ENCODE measurements at regions not wholly inside any gene's neighbourhood (a gene's known extent, or its start where the extent isn't known, plus 50 kb on each side); places are given as distances from the start of the nearest gene placed in this dataset.

DNA sequence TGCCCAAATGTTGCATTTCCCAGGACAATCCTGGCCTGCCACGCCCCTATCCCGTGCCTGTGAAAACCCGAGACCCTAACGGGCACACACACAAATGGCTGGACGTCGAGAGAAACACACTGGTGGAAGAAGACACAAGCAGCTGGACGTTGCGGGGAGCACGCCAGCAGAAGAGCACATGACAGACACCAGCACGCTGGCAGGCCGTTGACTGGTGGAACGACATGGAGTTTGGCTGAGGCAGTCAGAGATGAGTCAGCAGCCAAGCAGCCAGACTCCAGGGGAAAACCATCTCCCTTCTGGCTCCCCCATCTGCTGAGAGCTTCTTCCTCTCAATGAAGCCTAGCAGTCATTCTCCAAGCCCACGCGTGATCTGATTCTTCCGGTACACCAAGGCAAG, 606.7 kb upstream of the LRRC4C start:
- H3K4me1 Mint-ChIP-seq: no peaks in the 10 kb centered on the region
- no peak overlapping the region for H3K27ac Mint-ChIP-seq
- no peaks in the 10 kb centered on the region for H3K9me3 Mint-ChIP-seq
- no peak for DNase-seq
- H3K36me3 Mint-ChIP-seq (ENCODE audit: low read depth): no peaks in the 10 kb centered on the region
- H3K27me3 Mint-ChIP-seq (ENCODE audit: low read depth, poor library complexity): peaks cover 3% of the 10 kb centered on the region
- TF ChIP-seq, protein P1, sequence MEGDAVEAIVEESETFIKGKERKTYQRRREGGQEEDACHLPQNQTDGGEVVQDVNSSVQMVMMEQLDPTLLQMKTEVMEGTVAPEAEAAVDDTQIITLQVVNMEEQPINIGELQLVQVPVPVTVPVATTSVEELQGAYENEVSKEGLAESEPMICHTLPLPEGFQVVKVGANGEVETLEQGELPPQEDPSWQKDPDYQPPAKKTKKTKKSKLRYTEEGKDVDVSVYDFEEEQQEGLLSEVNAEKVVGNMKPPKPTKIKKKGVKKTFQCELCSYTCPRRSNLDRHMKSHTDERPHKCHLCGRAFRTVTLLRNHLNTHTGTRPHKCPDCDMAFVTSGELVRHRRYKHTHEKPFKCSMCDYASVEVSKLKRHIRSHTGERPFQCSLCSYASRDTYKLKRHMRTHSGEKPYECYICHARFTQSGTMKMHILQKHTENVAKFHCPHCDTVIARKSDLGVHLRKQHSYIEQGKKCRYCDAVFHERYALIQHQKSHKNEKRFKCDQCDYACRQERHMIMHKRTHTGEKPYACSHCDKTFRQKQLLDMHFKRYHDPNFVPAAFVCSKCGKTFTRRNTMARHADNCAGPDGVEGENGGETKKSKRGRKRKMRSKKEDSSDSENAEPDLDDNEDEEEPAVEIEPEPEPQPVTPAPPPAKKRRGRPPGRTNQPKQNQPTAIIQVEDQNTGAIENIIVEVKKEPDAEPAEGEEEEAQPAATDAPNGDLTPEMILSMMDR (IDR thresholded peaks at IDR 0.05): no peak
- no peak overlapping the region for H3K4me3 Mint-ChIP-seq

DNA sequence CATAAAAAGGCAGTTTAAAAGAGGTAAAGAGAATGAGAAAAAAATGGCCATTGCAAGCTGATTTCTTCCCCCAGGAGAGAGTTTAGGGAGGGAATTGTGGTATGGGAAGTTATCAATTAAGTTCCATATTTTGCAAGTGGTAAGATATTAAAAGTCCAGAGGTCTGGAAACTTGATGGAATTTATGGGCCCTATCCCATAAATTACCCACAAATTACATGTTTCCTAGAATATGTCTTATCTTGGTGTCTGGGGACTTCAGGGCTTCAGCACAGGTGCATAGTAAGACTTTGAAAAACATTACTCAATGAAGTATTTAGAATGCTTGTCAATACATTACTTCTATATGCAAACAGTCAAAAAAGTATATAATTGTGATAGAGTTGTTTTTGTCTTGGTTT, 614.9 kb upstream of the LRRC4C start:
- H3K9me3 Mint-ChIP-seq: no peaks in the 10 kb centered on the region
- TF ChIP-seq, protein P1 (IDR thresholded peaks at IDR 0.05): no peak
- no peaks in the 10 kb centered on the region for H3K36me3 Mint-ChIP-seq (ENCODE audit: low read depth)
- H3K27ac Mint-ChIP-seq: no peak overlapping the region
- no peaks in the 10 kb centered on the region for H3K27me3 Mint-ChIP-seq (ENCODE audit: low read depth, poor library complexity)
- no peak overlapping the region for H3K4me3 Mint-ChIP-seq
- DNase-seq: no peak
- H3K4me1 Mint-ChIP-seq: no peaks in the 10 kb centered on the region

DNA sequence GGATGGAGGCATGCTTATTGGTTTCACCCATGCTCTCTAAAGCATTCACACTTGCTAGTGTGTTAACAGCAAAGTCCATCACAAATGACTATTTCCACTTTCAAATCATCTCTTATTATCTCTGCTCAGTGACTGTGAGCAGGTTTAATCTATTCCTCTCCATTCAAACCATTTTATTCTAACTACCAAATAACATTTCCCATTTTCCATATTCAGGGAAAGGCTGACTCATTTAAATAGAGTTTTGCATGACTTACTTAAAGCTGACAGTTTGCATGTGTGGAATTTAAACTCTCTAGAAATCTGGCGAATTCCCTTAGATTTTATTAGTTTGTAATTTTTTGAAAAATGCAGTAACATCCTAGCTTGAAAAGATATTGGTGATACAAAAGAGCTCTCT, 615.7 kb upstream of the LRRC4C start:
- DNase-seq: no peak
- TF ChIP-seq, protein P1 (IDR thresholded peaks at IDR 0.05): no peak
- Mint-ChIP-seq H3K36me3 (ENCODE audit: low read depth) (no peaks in the 10 kb centered on the region), H3K4me3 (no peak overlapping the region), H3K27me3 (ENCODE audit: low read depth, poor library complexity) (no peaks in the 10 kb centered on the region), H3K4me1 (no peaks in the 10 kb centered on the region), H3K27ac (no peak overlapping the region), H3K9me3 (no peaks in the 10 kb centered on the region)

DNA sequence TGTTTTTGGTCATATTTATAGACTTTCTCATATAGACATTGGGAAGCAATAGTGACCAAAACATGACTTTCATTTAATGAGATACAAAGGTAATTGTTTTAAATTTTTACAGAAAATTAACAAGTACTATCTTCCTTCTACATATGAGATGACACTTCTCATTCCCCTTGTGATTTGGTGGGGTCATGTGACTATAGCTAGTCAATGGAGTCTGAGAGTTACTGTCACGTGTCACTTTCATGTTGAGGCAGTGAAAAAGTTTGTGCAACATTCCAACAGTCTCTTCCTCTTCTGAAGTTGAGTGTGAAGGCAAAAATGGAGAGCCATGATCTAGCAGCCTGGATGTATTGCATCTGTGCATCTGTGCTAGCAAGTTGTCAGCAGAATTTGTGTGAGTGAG, 618.3 kb upstream of the LRRC4C start:
- Mint-ChIP-seq H3K4me3 (no peak overlapping the region), H3K36me3 (ENCODE audit: low read depth) (no peaks in the 10 kb centered on the region), H3K4me1 (no peaks in the 10 kb centered on the region), H3K9me3 (no peaks in the 10 kb centered on the region), H3K27me3 (ENCODE audit: low read depth, poor library complexity) (no peaks in the 10 kb centered on the region), H3K27ac (no peak overlapping the region)
- TF ChIP-seq, protein P1 (IDR thresholded peaks at IDR 0.05): no peak
- no peak for DNase-seq

DNA sequence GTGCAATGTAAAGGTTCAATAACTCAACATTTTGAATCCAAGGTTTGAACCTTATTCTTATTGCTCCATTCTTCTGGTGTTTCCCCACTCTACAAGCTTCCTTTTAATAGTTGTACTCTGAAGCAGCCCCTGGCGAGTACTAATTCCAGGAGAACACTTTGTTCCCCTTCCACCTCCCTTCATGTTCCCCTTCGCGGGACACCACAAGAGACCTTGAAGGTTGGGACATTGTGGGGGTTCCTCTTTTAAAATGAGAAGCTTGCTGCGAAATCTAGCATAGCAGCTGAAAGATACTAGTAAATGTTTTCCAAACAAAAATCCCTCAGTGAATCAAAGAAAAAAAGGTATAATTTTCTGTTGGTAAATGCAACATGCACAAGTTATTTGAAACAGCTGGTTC, 626.3 kb upstream of the LRRC4C start:
- H3K27me3 Mint-ChIP-seq (ENCODE audit: low read depth, poor library complexity): no peaks in the 10 kb centered on the region
- H3K4me3 Mint-ChIP-seq: no peak overlapping the region
- no peak overlapping the region for H3K27ac Mint-ChIP-seq
- no peak for DNase-seq
- no peaks in the 10 kb centered on the region for H3K4me1 Mint-ChIP-seq
- no peaks in the 10 kb centered on the region for H3K9me3 Mint-ChIP-seq
- TF ChIP-seq, protein P1 (IDR thresholded peaks at IDR 0.05): no peak
- no peaks in the 10 kb centered on the region for H3K36me3 Mint-ChIP-seq (ENCODE audit: low read depth)

DNA sequence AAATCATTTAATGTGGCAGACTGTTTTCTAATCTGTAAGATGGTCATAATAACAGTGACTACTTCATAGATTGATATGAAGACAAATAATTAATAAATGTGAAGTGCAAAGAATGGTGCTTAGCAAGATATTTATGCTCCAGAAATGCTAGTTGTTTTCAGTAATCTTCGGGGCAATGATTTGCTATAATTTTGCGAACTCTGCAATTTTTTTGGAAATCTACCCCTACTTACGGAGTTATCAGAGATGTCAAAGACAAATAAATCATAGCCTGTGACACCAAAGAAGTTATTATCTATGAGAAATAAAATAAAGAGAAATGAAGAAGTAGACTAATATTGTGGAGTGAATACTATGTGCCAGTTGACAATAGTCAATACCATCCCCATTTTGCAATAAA, 634.1 kb upstream of the LRRC4C start:
- DNase-seq: no peak
- Mint-ChIP-seq H3K27ac (no peak overlapping the region), H3K4me1 (no peaks in the 10 kb centered on the region), H3K27me3 (ENCODE audit: low read depth, poor library complexity) (no peaks in the 10 kb centered on the region), H3K36me3 (ENCODE audit: low read depth) (no peaks in the 10 kb centered on the region), H3K9me3 (peaks cover 6% of the 10 kb centered on the region), H3K4me3 (no peak overlapping the region)
- TF ChIP-seq, protein P1 (IDR thresholded peaks at IDR 0.05): no peak
